ENCODE measurements at regions not wholly inside any gene's neighbourhood (a gene's known extent, or its start where the extent isn't known, plus 50 kb on each side); places are given as distances from the start of the nearest gene placed in this dataset.

GRCh38 chr11:79932612-79933011 lies 491.8 kb upstream of the TENM4 start:
- no peak overlapping the region for H3K4me3 ChIP-seq (ENCODE audit: low read length)
- no peak for TF ChIP-seq CTCF (conservative IDR thresholded peaks at IDR 0.05; ENCODE audit: low read length)
- no peak for DNase-seq (ENCODE audit: low read depth)

GRCh38 chr11:79931692-79932091 lies 490.9 kb upstream of the TENM4 start:
- no peak for TF ChIP-seq CTCF (conservative IDR thresholded peaks at IDR 0.05; ENCODE audit: low read length)
- no peak overlapping the region for H3K4me3 ChIP-seq (ENCODE audit: low read length)
- no peak for DNase-seq (ENCODE audit: low read depth)

GRCh38 chr11:79926707-79927106 lies 485.9 kb upstream of the TENM4 start:
- DNase-seq (ENCODE audit: low read depth), result no peak
- no peak for TF ChIP-seq CTCF (conservative IDR thresholded peaks at IDR 0.05; ENCODE audit: low read length)
- no peak overlapping the region for H3K4me3 ChIP-seq (ENCODE audit: low read length)

GRCh38 chr11:79925570-79925969 lies 484.7 kb upstream of the TENM4 start:
- no peak for DNase-seq (ENCODE audit: low read depth)
- TF ChIP-seq CTCF (conservative IDR thresholded peaks at IDR 0.05; ENCODE audit: low read length), result no peak

GRCh38 chr11:79922641-79923040 lies 481.8 kb upstream of the TENM4 start:
- no peak for DNase-seq (ENCODE audit: low read depth)
- TF ChIP-seq CTCF (conservative IDR thresholded peaks at IDR 0.05; ENCODE audit: low read length), result no peak
- no peak overlapping the region for H3K4me3 ChIP-seq (ENCODE audit: low read length)

More at GRCh38 chr11:79925570-79925969, 484.7 kb upstream of the TENM4 start:
- no peak overlapping the region for H3K4me3 ChIP-seq (ENCODE audit: low read length)

GRCh38 chr11:79920480-79920879 lies 479.6 kb upstream of the TENM4 start:
- DNase-seq (ENCODE audit: low read depth), result no peak
- no peak for TF ChIP-seq CTCF (conservative IDR thresholded peaks at IDR 0.05; ENCODE audit: low read length)
- no peak overlapping the region for H3K4me3 ChIP-seq (ENCODE audit: low read length)

- no peak for DNase-seq (ENCODE audit: low read depth)
- TF ChIP-seq CTCF (conservative IDR thresholded peaks at IDR 0.05; ENCODE audit: low read length), result no peak
- H3K4me3 ChIP-seq (ENCODE audit: low read length), result no peak overlapping the region
Observed at GRCh38 chr11:79919350-79919749, 478.5 kb upstream of the TENM4 start.
